ENCODE measurements at regions not wholly inside any gene's neighbourhood (a gene's known extent, or its start where the extent isn't known, plus 50 kb on each side); places are given as distances from the start of the nearest gene placed in this dataset.
"Not testable (repeated sequence)": the region's sequence is repeated elsewhere in the genome, so short reads cannot be mapped to it uniquely, and the experiment has no call there.

DNA sequence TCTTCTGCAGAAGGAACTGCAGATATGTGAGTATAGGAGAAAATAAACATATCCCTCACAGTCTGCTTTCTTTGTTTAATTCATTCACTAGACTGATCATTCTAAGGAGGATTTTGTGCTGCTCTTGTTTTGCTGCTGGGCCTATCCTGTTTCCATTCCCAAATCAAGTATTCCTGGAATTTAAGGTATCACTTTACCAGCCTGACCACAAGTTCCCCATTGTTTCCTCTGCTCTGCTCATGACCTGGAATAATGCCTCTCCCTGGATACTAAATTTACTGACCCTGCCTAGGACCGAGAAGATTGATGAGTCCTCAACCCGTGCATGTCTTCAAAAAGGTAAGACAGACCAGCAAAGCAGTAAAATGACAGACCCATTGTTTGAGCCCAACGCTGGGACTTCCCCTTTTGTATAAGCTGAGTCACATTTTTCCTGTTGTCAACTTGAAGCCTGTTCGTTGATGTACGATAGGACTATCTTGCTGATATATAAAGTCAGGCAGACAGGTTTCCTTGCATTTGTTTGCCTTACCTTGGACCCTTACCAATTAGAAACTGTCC, 85.5 kb upstream of the TET2 start:
- Mint-ChIP-seq H3K4me3 (peak overlapping the region; percentile 60 to 80), H3K27ac (peak overlapping the region; percentile 91), H3K9me3 (no peaks in the 10 kb centered on the region), H3K4me1 (peaks cover 26 to 47% of the 10 kb centered on the region in 2 donors), H3K36me3 (no peaks in the 10 kb centered on the region), H3K27me3 (no peaks in the 10 kb centered on the region)
- ATAC-seq (replicated peaks) = peak; percentile 37 to 42
- DNase-seq = peak; percentile 37

GRCh38 chr4:105061731-105062130, 84.9 kb upstream of the TET2 start:
- Mint-ChIP-seq H3K4me3 (peak overlapping the region; percentile 9 to 80), H3K27ac (peak overlapping the region; percentile 91), H3K9me3 (no peaks in the 10 kb centered on the region), H3K27me3 (no peaks in the 10 kb centered on the region), H3K36me3 (no peaks in the 10 kb centered on the region), H3K4me1 (peaks cover 26 to 47% of the 10 kb centered on the region in 2 donors)
- no peak for DNase-seq
- ATAC-seq (replicated peaks) = no peak

- Mint-ChIP-seq H3K9me3 (no peaks in the 10 kb centered on the region), H3K4me3 (no peak overlapping the region), H3K27me3 (peaks cover 0 to 5% of the 10 kb centered on the region in 2 donors), H3K36me3 (no peaks in the 10 kb centered on the region), H3K4me1 (peaks cover 7 to 11% of the 10 kb centered on the region in 2 donors), H3K27ac (no peak overlapping the region)
- DNase-seq (no peak), ATAC-seq (replicated peaks) (no peak)
These were observed 80.3 kb upstream of the TET2 start for GRCh38 chr4:105066401-105066800.

DNA sequence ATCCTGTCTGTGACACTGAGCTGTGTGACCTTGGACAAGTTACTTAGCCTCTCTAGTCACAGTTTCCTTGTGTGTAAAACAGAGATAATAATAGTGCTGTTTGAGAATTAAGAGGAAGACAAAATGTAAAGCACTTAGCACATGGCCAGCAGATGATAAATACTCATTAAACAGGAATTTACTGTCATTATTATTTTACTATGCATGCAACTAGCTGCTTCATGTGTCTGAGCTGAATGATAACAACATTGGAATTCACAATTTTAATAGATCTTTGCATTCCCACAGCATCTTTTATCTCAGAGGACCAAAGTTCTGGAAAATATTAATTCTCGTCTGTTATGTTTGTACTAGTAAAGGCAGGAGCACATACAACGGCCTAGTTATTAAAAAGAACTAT, 79.2 kb upstream of the TET2 start:
- Mint-ChIP-seq H3K9me3 (no peaks in the 10 kb centered on the region), H3K4me1 (peaks cover 2 to 5% of the 10 kb centered on the region in 2 donors), H3K27ac (no peak overlapping the region), H3K36me3 (no peaks in the 10 kb centered on the region), H3K4me3 (no peak overlapping the region), H3K27me3 (peaks cover 0 to 5% of the 10 kb centered on the region in 2 donors)
- ATAC-seq (replicated peaks) (no peak), DNase-seq (no peak)

- no peaks in the 10 kb centered on the region for H3K36me3 Mint-ChIP-seq
- H3K4me3 Mint-ChIP-seq = no peak overlapping the region
- ATAC-seq (replicated peaks) = no peak
- DNase-seq = no peak
- peaks cover 0 to 5% of the 10 kb centered on the region in 2 donors for H3K27me3 Mint-ChIP-seq
- peaks cover 2 to 5% of the 10 kb centered on the region in 2 donors for H3K4me1 Mint-ChIP-seq
- H3K9me3 Mint-ChIP-seq = no peaks in the 10 kb centered on the region
- no peak overlapping the region for H3K27ac Mint-ChIP-seq
These were observed 78.7 kb upstream of the TET2 start for GRCh38 chr4:105067946-105068345.

DNA sequence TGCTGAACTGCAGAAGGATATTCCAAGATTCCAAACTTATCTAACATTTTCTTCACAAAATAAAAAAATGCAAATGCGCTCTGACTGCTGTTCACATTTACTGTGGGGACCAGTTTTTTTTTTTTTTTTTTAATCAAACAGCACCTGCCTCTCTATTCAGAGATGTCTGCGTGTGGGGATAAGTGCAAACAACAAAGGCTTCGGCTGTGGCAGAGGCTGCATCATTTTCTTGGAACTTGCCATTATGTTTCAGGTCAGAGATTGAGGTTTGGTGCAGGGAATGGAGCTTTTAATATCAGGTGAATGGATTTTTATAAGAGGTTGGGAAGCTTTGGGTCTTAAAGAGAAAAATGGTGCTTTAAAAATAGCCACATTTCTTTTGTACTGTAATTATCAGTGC, 78.2 kb upstream of the TET2 start:
- H3K4me3 Mint-ChIP-seq = no peak overlapping the region
- H3K9me3 Mint-ChIP-seq = no peaks in the 10 kb centered on the region
- ATAC-seq (replicated peaks) = no peak
- peaks cover 2 to 5% of the 10 kb centered on the region in 2 donors for H3K4me1 Mint-ChIP-seq
- H3K36me3 Mint-ChIP-seq = no peaks in the 10 kb centered on the region
- no peak for DNase-seq
- peaks cover 0 to 5% of the 10 kb centered on the region in 2 donors for H3K27me3 Mint-ChIP-seq
- H3K27ac Mint-ChIP-seq = no peak overlapping the region

DNA sequence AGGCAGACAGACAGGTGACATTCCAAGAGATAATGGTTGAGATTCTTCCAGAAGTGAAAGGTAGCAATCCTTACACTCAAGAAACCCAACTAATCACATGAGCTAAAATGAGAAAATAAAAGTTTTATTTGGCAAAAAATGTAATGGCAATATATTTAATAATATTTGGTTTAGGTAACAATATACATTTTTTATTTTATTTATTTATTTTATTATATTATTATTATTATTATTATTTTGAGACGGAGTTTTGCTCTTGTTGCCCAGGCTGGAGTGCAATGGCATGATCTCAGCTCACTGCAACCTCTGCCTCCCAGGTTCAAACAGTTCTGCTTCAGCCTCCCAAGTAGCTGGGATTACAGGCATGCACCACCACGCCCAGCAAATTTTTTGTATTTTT, 74.6 kb upstream of the TET2 start:
- not testable (repeated sequence) for H3K9me3 Mint-ChIP-seq; H3K36me3 Mint-ChIP-seq; H3K4me3 Mint-ChIP-seq; DNase-seq; H3K27me3 Mint-ChIP-seq; ATAC-seq (replicated peaks); H3K27ac Mint-ChIP-seq; H3K4me1 Mint-ChIP-seq

- Mint-ChIP-seq H3K4me3 (no peak overlapping the region), H3K4me1 (no peaks in the 10 kb centered on the region), H3K27me3 (peaks cover 0 to 14% of the 10 kb centered on the region in 2 donors), H3K36me3 (no peaks in the 10 kb centered on the region), H3K9me3 (peaks cover 0 to 1% of the 10 kb centered on the region in 2 donors), H3K27ac (no peak overlapping the region)
- no peak for ATAC-seq (replicated peaks)
- DNase-seq = no peak
These were observed 72.6 kb upstream of the TET2 start for GRCh38 chr4:105074097-105074496.

DNA sequence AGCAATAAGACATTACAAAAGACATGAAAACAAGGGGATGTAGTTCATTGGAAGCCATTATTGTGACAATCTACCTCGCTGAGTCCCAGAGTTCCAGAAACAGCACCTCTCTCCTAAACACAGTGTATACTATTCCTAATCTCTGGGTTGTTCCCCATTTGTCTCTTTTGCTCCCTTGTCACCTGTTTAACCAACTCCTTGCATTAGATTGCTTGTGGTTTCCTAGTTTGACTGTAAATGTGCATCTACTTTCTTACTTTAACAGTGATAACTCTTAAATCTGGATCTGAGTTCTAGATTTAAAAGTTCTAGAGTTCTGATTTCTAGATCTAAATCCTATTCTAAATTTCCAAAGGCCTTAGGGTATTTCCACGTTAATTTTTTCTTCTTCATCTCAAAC, 71.6 kb upstream of the TET2 start:
- ATAC-seq (replicated peaks) (no peak), DNase-seq (no peak)
- Mint-ChIP-seq H3K9me3 (peaks cover 0 to 3% of the 10 kb centered on the region in 2 donors), H3K27me3 (peaks cover 0 to 14% of the 10 kb centered on the region in 2 donors), H3K4me1 (no peaks in the 10 kb centered on the region), H3K36me3 (no peaks in the 10 kb centered on the region), H3K4me3 (no peak overlapping the region), H3K27ac (no peak overlapping the region)

- ATAC-seq (replicated peaks) (no peak), DNase-seq (no peak)
- Mint-ChIP-seq H3K36me3 (no peaks in the 10 kb centered on the region), H3K27ac (no peak overlapping the region), H3K4me1 (no peaks in the 10 kb centered on the region), H3K9me3 (peaks cover 10 to 12% of the 10 kb centered on the region in 2 donors), H3K27me3 (peaks cover 15 to 19% of the 10 kb centered on the region in 2 donors), H3K4me3 (no peak overlapping the region)
These were observed 58.4 kb upstream of the TET2 start for GRCh38 chr4:105088110-105088879.

DNA sequence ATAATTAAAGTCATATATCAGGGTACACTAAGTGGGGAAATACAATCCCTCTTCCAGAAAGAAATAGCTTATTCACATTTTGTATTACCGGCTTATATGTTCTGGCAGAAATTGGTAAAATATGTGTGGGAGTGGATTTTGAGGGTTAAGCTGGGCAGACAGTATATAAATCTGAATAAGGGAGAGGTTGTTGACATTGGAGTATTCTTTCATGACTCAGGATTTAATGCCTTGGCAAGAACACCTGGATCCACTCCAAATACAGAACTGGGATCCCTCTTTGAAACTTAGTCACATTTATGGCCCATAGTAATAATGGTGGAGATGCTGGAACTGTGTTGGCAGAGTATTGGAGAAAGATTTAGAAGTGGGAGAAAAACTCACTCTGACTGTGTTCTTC, 54.3 kb upstream of the TET2 start:
- H3K9me3 Mint-ChIP-seq = peaks cover 15 to 18% of the 10 kb centered on the region in 2 donors

GRCh38 chr4:105092768-105093167, 53.9 kb upstream of the TET2 start:
- no peak for ATAC-seq (replicated peaks)
- no peak for DNase-seq
- H3K9me3 Mint-ChIP-seq = peaks cover 15 to 20% of the 10 kb centered on the region in 2 donors

More for the DNA sequence above, 54.3 kb upstream of the TET2 start:
- Mint-ChIP-seq H3K27ac (no peak overlapping the region), H3K4me3 (no peak overlapping the region), H3K27me3 (peaks cover 8% of the 10 kb centered on the region in 2 donors), H3K36me3 (no peaks in the 10 kb centered on the region), H3K4me1 (no peaks in the 10 kb centered on the region)
- no peak for ATAC-seq (replicated peaks)
- no peak for DNase-seq

DNA sequence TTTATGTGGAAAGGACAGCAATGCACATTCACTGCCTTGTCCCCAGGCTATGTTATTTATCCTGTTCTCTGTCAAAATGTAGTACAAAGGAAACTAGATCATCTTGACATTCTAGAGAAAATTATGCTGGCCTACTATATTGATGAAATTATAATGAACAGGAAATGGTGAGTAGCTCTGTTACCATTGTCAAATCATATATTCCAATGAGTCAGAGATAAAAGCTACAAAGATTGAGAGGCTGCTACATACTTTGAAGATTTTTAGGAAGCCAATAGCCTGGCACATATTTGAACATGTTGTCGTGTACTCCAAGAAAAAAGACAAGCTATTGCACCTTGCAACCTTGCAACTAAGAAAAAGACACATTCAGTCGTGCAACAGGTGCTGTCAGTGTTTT, 52.7 kb upstream of the TET2 start:
- H3K27me3 Mint-ChIP-seq = peaks cover 8% of the 10 kb centered on the region in 2 donors
- peaks cover 1 to 4% of the 10 kb centered on the region in 2 donors for H3K36me3 Mint-ChIP-seq
- no peak for DNase-seq
- H3K27ac Mint-ChIP-seq = no peak overlapping the region
- no peak overlapping the region for H3K4me3 Mint-ChIP-seq
- no peak for ATAC-seq (replicated peaks)
- H3K4me1 Mint-ChIP-seq = no peaks in the 10 kb centered on the region
- peaks cover 19 to 22% of the 10 kb centered on the region in 2 donors for H3K9me3 Mint-ChIP-seq

More at GRCh38 chr4:105092768-105093167, 53.9 kb upstream of the TET2 start:
- Mint-ChIP-seq H3K36me3 (peaks cover 0 to under 1% of the 10 kb centered on the region in 2 donors), H3K4me1 (no peaks in the 10 kb centered on the region), H3K27me3 (peaks cover 8% of the 10 kb centered on the region in 2 donors), H3K4me3 (no peak overlapping the region), H3K27ac (no peak overlapping the region)
